Erythroblast (primary cell): ENCODE measurements at regions not wholly inside any gene's neighbourhood (a gene's known extent, or its start where the extent isn't known, plus 50 kb on each side); places are given as distances from the start of the nearest gene placed in this dataset.
"Not testable (repeated sequence)": the region's sequence is repeated elsewhere in the genome, so short reads cannot be mapped to it uniquely, and the experiment has no call there.

Source experiments
- GATA1 ChIP-seq: IDR thresholded peaks from 2 replicates; pipeline ENCODE4 v1.6.1; 2011; ENCODE audit warnings: low read depth, mild to moderate bottlenecking, control low read depth, low read length, moderate library complexity
- POLR2A ChIP-seq: IDR thresholded peaks from 2 replicates; pipeline ENCODE4 v1.6.1; 2011; ENCODE audit warnings: mild to moderate bottlenecking, low read length

GRCh38 chr22:35165896-35166295 is 91.4 kb upstream of the HMGXB4 start:
- TF ChIP-seq POLR2A, GATA1: not testable (repeated sequence)
